ENCODE measurements at regions not wholly inside any gene's neighbourhood (a gene's known extent, or its start where the extent isn't known, plus 50 kb on each side); places are given as distances from the start of the nearest gene placed in this dataset.

DNA sequence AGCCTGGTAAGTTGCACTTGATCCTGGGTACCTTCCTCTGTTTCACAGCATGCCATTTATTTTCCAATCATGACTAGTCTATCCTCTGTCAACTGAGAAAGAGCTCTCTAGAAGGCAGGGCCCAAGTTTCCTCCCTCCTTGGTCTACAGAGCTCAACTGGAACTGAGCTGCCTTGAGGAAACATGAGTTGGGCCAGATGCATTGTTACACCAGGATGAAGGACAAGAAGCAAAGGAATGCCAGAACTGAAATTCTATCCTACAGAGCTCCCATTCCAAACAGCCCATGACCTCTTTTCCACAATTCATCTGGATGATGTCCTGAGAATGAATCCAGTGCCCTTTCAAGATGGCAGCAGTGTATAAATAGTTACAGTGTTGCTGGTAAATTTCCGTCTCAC, 66.7 kb upstream of the E2F3 start:
- TF ChIP-seq, protein P1, sequence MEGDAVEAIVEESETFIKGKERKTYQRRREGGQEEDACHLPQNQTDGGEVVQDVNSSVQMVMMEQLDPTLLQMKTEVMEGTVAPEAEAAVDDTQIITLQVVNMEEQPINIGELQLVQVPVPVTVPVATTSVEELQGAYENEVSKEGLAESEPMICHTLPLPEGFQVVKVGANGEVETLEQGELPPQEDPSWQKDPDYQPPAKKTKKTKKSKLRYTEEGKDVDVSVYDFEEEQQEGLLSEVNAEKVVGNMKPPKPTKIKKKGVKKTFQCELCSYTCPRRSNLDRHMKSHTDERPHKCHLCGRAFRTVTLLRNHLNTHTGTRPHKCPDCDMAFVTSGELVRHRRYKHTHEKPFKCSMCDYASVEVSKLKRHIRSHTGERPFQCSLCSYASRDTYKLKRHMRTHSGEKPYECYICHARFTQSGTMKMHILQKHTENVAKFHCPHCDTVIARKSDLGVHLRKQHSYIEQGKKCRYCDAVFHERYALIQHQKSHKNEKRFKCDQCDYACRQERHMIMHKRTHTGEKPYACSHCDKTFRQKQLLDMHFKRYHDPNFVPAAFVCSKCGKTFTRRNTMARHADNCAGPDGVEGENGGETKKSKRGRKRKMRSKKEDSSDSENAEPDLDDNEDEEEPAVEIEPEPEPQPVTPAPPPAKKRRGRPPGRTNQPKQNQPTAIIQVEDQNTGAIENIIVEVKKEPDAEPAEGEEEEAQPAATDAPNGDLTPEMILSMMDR (IDR thresholded peaks at IDR 0.05; ENCODE audit: borderline replicate concordance, extremely low read depth, low read length, poor library complexity, severe bottlenecking) = no peak
- TF ChIP-seq EZH2 (IDR thresholded peaks at IDR 0.05; ENCODE audit: borderline replicate concordance, low read depth, low read length, severe bottlenecking) = no peak

Measured in DND-41 (cell line).